Activated CD4-positive, alpha-beta T cell treated with anti-CD3 and anti-CD28 coated beads for 1 hour (primary cell): ENCODE measurements at regions not wholly inside any gene's neighbourhood (a gene's known extent, or its start where the extent isn't known, plus 50 kb on each side); places are given as distances from the start of the nearest gene placed in this dataset.
"Not testable (repeated sequence)": the region's sequence is repeated elsewhere in the genome, so short reads cannot be mapped to it uniquely, and the experiment has no call there.

Experiments used
- DNase-seq: peaks from one replicate; pipeline ENCODE4 v3.0.0-alpha.2; 2020

DNA sequence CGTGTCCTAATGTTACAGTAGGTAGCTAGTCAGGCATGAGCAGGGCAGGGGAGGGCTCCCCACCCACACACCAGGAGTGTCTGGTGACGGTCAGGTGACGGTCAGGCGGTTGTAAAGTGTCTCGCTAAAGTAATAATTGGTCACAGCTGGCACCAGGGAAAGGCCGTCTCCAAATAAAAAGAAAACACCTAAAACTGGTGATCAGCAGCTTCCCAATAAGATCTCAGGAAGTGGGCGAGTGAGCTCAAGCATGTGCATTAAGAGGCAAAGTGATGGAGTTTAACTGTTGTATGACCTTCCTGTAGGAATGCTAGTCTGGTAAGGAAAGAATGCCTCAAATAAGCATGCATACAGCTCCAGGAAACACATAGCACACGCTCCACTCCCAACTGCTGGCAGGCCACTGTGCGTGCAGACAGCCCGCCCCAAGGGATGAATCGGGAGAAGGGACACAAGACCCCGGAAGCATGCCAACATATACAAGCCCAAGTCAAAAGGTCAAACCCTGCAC is 177.1 kb downstream of the RNF144A start:
- DNase-seq, result no peak

DNA sequence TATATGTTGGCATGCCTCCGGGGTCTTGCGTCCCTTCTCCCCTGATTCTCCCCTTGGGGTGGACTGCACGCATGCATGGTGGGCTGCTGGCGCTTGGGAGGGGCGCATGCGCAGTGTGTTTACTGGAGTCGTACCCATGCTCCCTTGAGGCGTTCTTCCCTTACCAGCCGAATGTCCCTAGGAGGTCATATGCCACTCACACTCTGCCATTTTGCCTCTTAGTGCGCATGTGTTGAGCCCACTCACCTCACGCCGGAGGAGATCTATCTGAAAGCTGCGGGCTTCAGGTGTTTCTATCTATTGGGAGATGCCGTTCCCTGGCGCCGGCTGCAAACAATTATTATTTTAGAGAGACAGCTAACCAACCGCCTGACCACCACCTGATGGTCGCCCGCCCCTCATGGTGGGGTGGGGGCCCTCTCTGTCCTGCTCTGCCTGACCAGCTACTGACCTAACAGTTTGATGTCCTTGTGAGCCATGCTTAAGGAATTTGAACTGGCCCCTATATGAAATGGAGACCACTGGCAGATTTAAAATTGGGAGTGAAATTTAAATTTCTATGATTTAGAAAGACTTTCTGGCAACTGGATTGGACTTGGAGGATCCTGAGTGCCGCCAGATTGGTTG is 179.6 kb downstream of the RNF144A start:
- no peak for DNase-seq

DNA sequence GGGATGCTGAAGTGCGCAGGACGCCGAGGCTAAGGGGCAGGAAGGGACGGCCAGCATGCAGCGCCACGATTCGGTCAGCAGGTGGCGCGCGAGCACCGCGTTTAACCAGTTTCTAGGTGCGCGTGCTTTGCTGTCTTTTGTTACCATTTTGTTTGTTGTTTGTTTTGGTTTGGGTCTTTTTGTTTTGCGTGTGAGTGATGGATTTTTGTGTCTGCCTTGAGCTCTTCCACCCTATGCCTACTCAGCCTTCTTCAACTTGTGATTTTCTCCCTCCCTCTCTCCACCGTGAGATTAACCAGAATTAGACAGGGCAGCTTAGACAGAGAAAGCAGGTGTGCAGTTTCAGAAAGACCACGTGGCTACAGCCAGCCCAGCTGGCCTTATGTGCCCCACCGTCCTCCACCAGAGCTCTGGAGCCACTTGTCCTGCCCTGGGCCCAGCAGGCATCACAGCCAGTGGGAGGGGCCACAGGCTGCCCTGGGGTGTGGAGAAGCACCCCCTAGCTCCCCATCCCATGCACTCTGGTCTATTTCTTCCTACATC is 180.2 kb downstream of the RNF144A start:
- peak; percentile 61 for DNase-seq

DNA sequence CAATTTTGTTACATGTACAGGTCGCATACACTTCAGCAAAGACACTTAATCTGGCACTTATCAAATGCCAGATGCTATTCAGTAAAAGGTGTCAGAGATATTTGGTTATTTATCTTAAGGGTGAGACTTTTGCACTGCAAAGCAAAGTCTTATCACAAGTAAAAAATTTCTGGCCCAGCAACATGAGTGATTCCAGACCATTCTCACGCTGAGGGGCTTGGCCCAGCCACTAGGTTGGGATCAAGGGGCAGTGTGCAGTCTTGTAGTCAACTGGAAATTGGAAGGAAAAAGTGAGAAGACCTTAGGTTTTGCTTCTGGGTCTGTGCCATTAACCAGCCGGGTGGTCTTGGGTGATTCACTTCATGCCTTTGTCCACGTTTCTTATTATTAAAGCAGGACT is 181.6 kb downstream of the RNF144A start:
- DNase-seq, result no peak

DNA sequence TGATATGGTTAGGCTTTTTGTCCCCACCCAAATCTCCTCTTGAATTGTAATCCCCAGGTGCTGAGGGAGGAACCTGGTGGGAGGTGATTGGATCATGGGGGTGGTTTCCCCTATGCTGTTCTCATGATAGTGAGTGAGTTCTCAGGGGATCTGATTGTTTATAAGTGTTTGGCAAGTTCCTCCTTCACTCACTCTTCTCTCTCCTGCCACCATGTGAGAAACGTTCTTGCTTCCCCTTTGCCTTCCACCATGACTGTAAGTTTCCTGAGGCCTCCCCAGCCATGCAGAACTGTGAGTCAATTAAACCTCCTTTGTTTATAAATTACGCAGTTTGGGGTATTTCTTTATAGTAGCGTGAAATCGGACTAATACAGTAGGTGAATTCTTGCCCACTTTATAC is 182.5 kb downstream of the RNF144A start:
- not testable (repeated sequence) for DNase-seq

DNA sequence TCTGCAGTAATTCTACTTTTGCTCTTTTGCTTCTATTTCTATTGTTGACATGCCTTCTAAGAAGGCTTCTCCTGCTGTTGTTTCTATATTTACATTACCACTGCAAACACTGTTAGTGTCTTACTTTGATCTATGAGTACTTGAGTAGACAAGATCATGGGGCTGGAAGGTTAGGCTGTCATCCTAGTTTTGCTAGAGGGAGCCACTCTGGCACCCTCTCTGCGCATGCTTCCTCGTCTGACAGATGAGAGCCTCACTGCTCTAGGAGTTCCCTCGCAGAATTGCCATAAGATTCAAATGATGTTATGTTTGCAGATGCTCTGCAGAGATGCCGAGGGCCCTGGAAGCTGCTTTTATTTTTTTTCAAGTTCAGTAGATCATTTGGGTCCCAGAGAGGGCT is 185.6 kb downstream of the RNF144A start:
- DNase-seq, result no peak

DNA sequence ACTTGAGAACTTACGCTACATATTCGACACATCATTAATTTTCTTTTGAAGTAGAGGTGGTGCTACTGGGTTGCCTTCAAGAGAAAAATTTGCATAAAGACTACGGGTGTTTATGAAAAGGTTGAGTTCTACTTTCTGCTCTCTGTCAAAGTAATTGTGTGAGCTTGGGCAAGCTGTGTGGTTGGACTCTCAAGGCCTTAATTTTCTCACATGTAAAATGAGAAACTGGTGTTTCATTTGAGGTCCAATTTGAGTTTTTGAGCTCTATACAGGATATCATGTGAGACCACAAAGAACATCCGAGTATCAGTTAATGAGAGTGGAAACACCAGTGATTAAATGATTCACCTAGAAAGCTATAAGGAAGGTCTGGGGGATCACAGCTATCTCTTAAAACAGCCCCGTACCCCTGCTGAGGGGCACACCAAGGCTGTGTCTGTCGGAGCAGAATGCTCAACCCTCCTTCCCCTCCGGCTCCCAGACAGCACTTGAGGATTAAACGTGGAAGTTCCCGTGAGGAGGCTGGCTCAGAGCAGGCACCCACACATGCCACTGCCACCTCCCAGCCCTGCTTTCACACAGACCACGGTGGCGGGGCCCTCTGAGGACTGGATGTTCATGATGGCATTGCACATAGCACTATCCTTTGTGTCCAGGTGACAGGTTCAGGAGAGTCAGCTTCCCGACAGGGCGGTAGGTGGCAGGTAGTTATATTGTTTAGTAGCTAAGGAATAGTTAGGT is 191.8 kb downstream of the RNF144A start:
- DNase-seq, result no peak

DNA sequence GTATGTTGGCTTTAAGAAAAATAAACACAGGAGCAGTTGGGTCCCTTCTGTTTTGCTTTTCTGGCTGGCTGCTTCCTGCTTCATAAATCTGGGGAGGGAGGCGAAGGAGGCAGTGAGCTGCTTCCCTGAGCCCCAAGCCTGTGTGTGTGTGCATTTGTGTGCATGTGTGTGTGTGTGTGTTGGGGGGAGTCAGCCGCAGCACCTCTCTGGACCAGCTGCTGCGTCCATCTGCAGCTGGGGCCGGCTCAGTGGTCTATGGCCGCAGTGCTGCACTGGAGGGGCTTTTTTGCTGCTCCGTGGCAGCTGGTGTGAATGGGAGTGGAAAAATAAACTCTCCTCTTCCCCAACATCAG is 192.3 kb downstream of the RNF144A start:
- no peak for DNase-seq

DNA sequence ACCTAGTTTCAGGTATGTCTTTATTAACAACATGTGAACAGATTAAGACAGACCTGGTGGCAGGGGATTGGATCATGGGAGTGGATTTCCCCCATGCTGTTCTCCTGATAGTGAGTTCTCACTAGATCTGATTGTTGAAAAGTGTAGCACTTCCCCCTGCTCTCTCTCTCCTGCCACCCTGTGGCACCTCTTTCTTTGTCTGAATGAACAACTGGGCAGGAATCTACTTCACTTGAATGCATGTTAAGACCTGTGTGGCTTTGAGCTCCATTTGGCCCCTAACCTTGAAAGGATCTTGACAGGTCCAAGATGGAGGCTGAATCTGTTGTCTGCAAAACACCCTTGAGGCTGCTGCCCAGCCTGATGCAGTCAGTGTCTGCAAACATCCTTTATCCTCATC is 194.4 kb downstream of the RNF144A start:
- no peak for DNase-seq

DNA sequence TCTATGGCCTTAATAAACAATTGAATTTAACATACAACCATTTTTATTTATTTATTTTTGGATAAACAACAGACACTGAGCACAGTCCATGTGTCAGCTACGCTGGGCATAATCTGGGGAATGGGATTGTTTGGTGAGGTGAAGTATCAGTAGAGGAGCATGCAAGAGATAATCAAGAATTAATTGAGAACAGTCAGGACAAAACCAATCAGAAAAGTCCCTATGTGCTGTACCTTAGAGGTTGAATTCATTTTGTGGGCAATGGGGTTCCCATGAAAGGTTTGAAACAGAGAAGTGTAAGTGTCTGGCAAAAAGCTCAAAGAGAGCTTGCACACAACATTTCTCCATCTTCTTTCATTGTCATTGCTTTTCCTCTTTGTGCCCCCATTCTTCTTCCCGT is 198.2 kb downstream of the RNF144A start:
- DNase-seq, result no peak

DNA sequence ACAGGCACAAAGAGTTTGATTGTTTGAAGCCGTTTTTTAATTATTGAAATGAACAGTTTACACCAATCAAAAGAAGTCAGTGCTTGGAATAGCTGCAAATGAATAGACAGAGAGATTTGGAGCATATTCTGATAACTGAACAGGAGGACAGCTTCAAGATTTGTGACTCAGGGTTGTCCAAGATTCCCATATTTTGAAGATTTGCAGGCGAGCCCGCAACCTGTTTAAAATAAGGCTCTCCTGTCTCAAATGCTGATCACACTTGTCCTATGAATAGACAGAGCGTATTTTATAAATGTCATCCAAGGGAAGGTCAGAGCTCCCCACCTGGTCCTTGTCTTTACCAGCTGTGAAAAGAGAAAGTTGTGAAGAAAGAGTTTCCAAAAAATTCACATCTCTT is 198.7 kb downstream of the RNF144A start:
- DNase-seq, result no peak

DNA sequence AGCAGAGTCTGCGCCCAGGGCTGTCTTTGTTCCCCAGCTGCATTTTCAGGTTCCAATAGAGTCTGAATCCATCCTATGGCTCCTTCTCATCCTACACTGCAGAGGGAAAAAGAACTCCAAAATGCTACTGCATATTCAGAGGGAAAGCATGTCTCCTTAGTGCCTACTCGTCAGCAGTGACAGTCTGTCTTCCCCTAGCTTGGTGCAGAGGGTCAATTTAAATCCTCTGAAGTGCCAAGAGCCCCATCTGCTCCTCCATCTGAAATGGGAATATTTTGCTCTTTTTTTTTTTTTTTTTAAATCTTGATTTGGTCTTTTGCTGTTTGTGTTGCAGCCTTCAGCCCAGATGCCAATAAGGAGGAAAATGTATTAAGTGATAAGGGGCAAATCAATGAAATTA is 199.3 kb downstream of the RNF144A start:
- no peak for DNase-seq

DNA sequence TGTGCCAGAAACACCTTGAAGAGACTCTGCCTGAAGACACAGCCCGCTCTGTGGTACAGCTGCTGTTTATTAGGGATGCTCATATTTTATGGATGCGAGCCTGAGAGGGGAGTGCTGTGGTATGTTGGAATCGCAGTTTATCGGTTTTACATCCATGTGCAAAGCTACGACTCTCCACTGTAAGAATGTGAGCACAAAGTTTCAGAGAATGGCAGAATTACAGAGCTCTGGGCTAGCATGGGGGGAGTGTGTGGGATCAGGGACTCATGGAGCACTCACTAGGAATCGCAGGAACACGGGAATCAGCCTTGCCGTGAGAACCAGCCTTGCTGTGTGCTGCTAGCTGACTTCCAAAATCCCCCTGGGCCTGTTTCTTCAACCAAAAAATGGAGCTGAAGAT is 199.9 kb downstream of the RNF144A start:
- no peak for DNase-seq

DNA sequence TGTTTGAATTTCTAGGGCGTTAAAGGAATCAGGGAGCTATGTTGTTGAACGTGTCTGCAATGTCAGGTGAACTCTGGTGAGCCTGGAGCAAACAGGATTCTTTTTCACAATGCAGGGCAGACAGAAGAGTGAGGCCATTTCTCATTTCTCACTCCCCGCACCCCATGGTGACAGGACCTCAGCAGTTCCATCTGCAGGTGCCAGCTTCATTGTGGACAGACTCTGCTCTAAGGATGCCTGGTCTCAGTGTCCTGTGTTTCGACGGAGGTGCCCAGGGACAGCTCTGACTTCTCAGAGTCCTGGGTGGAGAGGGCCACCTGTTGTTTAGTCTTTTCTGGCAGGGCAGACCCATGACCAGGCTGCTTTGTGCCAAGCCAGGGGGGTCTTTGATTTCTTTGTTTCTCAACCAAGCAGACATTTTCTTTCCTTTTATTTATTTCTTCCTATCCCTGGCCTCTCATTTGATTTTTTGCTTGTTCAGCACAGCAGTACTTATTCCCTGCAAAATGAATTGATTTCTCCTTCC is 201.5 kb downstream of the RNF144A start:
- DNase-seq, result no peak

DNA sequence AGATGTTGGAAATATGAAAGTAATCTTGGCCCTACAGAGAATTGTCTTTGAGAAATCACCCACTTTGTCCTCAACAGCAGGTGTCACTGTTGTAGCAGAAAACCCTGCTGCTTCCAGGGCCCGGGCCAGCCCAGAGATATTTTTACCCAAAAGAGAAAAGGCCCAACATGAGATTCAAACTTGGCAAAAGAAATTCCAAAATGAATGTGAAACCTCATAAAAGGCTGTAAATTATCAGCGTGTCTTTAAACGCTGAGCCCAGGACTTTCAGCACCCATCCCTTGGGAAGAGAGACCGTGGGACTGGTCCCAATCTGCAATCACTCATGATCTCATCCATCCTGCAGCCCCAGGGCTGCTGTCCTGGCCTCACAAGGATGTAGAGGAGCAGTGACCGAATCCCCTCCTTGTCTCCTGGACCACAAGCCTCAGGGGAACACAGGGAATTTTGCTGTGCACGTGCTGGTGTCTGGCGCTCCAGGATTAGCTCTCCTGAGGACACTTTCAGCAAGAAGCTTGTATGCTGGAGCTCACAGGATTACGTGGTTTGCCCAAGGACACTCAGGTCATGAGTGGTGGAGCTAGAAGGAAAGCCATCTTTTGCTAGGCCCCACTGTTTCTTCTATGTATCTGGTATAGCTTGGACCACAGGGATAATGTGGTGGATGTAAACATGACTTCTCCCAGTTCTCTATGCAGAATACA is 202.1 kb downstream of the RNF144A start:
- DNase-seq, result no peak

DNA sequence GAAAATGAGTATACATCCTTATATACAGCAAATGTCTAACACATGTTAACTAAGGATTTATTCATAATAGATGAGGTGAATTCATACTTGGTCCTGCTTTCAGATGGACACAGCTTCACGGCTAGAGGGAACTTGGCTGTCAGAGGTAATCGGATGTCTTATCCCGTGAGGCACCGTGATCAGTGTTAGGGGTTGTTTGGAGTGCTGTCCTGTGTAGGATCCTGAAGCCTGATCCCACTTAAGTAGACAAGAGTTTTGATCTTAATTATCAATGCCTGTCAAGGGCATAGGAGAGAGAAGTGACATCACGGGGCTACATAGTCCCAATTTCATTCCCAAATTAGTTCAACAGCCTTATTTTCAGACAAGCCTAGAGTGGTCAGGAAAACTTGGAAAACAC is 204.6 kb downstream of the RNF144A start:
- DNase-seq, result no peak

DNA sequence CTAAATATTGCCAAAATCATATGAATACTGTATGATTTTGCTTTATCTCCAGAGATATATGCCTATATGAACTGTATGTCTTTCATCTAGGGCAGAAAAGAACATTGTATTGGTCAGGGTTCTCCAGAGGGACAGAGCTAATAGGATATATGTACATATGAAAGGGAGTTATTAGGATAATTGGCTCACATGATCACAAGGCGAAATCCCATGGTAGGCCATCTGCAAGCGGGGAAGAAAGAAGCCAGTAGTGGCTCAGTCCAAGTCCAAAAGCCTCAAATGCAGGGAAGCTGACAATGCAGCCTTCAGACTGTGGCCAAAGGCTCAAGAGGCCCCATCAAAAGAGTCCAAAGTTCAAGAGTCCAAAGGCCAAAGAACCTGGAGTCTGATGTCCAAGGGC is 209.9 kb downstream of the RNF144A start:
- DNase-seq, result no peak

DNA sequence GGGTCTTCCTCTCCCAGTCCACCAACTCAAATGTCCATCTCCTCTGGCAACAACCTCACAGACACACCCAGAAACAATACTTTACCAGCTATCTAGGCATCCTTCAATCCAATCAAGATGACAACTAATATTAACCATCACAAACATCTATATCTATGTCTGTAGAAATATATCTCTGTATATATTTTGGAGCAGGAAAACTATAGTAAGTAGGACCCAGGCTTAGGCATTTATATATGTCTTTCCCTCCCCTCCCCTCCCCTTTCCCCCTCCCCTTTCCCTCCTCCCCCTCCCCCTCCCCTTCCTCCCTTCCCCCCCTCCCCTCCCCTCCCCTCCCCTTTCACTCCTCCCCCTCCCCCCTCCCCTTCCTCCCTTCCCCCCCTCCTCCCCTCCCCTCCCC is 210.5 kb downstream of the RNF144A start:
- no peak for DNase-seq

DNA sequence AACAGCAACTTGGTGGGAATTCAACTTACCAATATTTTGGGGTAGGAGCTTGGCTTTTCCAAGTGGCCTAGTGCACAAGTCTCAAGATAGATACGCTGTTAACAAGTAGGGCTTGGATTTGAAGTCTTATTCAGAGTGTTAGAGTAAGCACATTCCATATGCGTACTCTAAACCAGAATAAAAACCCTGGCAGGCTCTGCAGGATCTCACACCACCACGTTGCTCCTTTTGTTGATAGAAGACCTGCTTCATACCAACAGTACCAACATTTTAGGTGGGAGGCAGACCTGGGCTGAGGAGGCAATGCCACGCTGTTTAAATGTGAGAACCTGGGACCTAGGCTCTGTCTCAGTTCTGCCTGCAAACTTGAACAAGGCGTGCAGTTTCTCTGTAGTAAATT is 214.0 kb downstream of the RNF144A start:
- DNase-seq, result no peak

DNA sequence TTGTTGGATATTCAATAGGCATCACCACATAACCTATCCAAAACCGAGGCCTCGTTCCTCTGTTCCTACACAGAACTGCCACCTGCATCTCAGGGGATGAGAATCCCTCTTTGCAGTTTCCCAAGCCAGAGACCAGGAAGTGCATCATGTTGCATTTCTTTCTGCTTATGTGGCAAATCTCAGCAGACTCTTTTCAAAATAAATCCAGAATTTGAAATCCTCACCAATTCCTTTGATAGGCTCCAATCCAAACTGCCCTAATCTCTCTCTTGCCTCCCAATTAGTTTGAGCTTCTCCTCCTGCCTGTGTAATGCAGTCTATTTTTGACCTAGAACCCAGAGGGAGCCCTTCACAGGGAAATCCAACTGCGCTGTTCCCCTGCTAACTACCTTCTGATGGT is 215.5 kb downstream of the RNF144A start:
- no peak for DNase-seq

DNA sequence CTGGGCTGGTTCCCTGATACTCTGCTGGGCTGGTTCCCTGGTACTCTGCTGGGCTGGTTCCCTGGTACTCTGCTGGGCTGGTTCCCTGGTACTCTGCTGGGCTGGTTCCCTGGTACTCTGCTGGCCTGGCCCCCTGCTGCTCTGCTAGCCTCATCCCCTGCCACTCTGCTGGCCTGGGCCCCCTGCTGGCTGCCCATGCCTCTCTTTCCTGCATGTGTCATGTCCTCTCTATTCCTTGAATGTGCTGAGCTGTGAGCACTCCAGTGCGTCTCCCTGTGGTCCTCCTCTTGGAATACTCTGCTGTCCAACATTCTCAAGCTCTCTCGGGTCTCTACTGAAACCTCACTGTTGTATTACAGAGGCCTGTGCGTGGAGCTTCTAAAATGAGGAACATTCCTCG is 216.3 kb downstream of the RNF144A start:
- DNase-seq, result no peak

DNA sequence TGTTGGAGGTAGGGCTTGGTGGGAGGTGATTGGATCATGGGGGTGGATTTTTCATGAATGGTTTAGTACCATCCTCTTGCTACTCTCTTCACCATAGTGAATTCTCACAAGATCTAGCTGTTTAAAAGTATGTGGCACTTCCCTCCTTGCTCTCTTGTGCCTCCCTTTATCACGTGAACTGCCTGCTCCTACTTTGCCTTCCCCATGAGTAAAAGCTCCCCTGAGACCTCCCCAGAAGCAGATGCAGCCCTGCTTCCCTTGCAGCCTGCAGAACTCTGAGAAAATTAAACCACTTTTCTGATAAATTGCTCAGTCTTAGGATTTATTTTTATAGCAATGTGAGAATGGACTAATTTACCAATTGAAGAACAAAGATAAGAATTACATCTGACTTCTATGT is 223.1 kb downstream of the RNF144A start:
- no peak for DNase-seq

DNA sequence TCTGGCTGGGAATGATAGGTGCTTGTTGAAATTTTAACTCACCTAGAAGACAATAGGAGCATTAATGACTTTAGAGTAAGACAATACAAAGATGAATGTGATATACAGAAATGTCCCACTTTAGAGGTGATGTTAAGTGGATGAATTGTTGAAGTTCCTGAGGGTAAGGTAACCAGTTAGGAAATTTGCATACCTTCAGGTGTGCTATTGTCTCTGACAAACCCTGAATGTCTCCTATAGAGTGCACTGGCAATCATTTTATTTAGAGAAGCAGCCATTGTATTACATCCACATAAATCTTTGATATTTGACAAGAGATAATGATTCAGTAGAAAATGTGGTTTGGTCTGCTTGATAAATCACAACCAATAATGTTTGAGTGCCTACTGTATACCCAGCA is 228.5 kb downstream of the RNF144A start:
- DNase-seq, result no peak

DNA sequence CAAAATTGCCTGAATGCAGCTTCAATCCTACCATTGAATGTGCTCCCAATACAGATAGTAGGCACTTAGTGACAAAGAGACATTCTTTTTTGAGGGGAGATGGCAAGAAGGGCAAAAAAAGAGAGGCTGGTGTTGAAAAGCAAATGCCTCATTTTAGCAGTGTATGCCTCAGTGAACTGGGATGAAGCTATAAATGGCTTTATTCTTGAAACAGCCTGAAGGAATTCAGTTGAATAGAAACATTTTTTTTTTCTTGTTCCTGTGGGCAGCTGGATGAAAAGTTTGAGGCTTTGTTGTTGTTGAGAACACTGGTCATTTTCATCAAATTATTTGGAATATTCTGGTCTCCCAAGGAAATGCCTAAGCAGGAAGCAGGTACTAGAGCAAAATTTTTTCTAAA is 228.9 kb downstream of the RNF144A start:
- DNase-seq, result no peak
